NK-92 treated with Interleukin-12 subunit alpha and Interleukin-12 subunit beta, amount 100 ng/mL, for 24 hours (cell line): ENCODE measurements at regions not wholly inside any gene's neighbourhood (a gene's known extent, or its start where the extent isn't known, plus 50 kb on each side); places are given as distances from the start of the nearest gene placed in this dataset.

Source experiments
- DNase-seq: peaks from one replicate; lab custom pipeline; 2025; lab: John Stamatoyannopoulos, UW

DNA sequence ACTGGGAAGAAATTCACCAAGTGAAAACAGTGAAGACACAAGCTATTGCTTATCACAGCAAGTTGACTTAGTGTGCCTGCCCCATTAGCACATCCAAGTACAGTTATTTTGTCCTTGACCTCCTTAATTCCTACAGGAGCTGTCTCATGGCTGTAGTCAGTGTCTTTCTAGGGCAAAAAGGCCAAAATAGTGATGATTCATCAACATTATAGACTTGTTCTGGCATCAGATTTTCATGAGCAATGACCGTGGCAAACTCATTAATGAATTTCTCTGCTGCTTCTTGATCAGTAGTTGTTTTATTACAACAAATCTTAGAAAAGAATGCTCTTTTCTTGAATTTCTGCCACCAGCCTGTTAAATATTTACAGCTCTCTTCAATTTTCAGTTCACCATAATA lies 1169.3 kb upstream of the DDX18 start:
- no peak for DNase-seq

DNA sequence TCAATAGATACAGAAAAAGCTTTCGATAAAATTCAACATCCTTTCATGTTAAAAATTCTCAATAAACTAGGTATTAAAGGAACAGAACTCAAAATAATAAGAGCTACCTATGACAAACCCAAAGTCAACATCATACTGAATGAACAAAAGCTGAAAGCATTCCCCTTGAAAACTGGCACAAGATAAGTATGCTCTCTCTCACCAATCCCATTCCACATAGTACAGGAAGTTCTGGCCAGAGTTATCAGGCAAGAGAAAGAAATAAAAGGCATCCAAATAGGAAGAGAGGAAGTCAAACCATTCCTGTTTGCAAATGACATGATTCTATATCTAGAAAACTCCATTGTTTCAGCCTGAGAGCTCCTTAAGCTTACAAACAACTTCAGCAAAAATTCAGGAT lies 1145.8 kb upstream of the DDX18 start:
- DNase-seq: no peak

DNA sequence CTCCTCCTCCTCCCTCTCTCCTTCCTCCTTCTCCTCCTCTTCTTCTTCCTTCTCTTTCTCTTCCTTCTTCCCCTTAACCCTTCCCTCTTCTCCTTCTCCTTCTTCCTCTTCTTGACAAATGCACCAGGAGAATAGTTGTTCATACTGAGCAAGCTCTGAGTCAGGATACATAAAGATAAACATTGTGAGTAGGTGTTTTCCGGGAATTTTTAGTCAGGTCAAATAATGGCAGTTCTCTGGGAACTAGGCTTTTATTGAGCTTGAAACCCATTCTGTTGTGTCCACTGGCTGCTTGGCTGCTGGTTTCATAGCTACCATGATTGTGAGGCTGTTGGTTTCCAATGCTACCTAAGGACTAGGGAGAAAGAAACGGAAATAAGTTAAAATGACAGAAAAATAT lies 1144.7 kb upstream of the DDX18 start:
- no peak for DNase-seq

DNA sequence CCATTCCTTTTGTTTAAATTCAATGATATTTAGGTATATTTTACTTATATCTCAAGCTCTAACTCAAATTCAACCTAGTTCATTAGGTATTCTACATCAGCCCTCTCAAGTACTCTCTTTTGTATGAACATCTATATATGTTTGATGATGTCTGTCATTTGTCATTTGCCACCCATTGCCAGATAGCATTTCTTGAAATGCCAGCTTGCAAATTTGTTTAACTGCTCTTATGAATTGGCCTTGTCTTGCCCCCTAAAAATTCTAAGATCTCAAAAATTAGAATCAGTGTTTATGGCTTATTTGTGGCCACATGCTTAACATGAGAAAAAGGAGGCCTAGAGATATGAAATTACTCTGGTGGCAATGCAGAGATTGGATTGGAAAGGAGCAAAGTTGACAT lies 1140.3 kb upstream of the DDX18 start:
- DNase-seq: no peak

DNA sequence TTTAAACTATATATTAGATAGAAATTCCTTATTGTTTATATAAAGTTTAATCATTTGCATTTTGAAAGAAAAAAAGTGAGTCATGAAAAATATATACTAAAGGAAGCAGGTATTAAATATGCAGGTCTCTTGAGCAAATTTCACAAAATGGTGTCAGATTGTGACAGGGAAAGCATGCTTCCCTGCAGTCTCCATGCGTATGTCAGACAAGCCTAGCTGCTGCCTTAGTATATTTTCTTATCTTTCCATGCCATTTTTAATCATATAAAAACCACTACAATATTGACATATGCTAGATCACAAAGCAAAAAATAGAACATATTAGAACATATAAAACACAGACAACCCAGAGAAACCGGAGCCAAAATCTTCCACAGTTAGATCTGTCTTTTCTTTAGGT lies 1137.7 kb upstream of the DDX18 start:
- no peak for DNase-seq

DNA sequence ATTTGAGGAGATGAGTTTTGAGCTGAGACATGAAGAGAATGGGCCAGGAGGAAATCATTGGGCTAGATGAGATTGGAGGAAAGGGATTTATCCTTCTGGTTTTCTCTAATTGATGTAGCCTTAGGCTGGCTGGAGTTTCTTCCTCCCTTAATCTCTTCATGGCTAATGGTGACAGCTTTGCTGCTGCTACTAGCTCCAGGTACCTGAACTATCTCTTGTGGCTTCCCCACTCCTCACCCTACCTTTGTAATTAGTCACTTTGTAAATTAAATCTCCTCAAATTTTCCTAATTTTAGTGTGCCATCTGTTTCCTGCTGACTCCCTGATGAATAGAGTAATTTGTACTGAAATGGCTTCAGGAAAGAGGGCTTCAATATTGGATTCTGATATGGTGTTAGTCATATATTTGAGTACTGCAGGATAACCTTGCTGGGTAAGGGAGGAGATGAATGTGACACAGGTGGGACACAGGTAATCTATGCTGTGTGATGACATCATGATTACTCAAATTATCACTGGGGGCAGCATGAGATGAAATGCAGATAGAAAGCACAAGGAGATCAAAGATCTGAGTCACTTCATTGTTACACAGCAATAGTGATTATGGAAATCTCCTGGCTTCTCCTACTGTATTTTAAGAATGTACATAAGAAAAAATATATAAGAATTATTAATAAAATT lies 1134.1 kb upstream of the DDX18 start:
- no peak for DNase-seq

GRCh38 chr2:116687371-116687770 lies 1127.1 kb upstream of the DDX18 start:
- no peak for DNase-seq

- no peak for DNase-seq
These were observed 1121.5 kb upstream of the DDX18 start for GRCh38 chr2:116692988-116693387.

DNA sequence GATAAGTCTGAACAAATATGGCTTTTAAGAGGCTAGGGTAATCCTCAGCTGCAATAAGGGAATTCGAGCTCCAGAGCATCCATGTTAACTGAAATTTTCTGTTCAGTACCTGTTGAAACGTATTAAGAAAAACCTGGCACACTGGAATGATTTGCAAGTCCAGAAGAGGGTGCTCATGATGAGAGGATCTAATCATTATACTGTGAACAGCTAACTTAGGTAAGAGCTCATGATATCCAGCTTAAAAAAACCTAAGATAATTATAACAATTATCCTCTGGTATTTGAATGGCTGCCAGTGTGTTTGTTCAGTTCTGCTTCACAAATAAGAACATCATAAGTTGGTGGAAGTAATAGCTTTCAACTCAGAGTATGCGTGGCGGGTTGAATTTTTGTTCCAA lies 1118.3 kb upstream of the DDX18 start:
- no peak for DNase-seq

DNA sequence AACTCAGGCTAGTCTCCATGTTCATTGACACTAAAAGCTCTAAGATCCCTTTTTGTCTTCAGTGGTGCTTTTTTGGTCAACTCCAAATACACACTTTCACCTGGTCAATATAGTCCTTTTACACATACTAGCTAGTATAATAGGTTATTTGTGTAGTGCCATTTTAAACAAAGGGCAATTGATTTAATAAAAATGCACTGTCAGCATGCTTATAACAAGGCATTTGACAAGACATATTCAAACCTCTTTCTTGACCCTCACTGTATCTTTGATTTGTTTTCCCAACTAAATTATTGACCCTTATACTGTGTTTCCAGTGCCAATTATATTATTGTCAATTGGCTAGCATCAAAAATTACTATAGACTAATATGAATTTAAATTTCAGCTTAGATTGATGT lies 1117.6 kb upstream of the DDX18 start:
- DNase-seq: no peak

- DNase-seq: no peak
These were observed 1108.1 kb upstream of the DDX18 start for GRCh38 chr2:116706396-116706795.

- DNase-seq: no peak
These were observed 1098.5 kb upstream of the DDX18 start for GRCh38 chr2:116716038-116716437.

- DNase-seq: no peak
These were observed 1098.0 kb upstream of the DDX18 start for GRCh38 chr2:116716444-116716843.

DNA sequence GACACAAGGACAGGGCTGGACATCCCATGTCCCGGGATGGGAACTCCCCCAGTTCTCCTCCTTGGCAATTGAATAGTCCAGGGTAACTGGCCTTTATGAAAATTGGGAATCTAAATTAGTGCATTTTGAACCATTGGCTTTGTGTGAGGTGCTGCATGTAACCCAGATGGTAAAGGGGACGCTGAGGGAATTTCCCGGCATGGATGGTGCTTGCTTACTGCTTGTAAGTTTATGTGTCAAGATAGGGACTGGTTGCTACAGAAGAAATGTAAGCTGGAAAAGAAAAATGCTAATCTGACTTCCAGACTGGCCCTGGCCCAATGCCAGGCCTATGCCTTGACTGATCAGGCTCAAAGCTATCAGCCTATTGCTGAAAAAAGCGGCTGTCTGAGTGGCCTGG lies 1096.7 kb upstream of the DDX18 start:
- DNase-seq: no peak

GRCh38 chr2:116718451-116718850 lies 1096.0 kb upstream of the DDX18 start:
- no peak for DNase-seq

DNA sequence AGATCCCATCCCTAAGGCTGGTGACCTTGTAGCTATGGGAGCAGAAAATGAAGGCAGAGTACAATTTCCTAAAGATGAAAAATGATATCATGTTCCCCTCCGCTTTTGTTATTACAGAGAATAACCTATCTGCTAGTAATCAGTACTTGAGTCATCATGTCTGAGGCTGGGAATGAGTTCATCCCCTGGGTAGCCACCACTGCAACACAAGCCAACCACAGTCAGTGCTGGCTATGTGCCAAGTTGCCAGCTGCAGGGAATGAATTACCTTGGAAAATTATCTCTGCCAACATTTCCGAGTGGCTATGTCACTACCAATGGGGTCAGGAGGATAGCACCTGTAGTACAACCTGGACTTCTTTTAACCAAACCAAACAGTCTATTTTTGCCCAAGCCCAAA lies 1094.7 kb upstream of the DDX18 start:
- no peak for DNase-seq

- no peak for DNase-seq
These were observed 1089.9 kb upstream of the DDX18 start for GRCh38 chr2:116724550-116724949.

GRCh38 chr2:116732322-116732721 lies 1082.2 kb upstream of the DDX18 start:
- DNase-seq: no peak

DNA sequence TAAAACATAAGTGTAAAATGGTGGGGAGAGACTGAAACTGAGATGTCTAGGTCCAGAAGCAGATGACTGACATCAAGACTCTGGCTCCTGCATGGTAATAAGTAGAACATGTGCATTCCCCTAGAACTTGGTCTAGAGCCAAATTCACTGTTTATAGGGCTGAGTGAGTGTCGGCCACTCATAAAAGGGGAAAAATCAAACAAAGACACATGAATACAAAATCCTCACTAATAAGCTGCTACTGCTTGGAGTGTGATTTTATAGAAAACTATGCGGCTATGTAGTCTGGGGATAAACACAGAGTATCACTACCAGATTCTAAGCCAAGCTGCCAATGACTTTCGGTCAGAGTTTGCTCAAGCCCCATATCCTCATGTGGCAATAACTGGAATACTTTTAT lies 1080.8 kb upstream of the DDX18 start:
- no peak for DNase-seq

- no peak for DNase-seq
These were observed 1076.5 kb upstream of the DDX18 start for GRCh38 chr2:116737951-116738350.

GRCh38 chr2:116747103-116747502 lies 1067.4 kb upstream of the DDX18 start:
- no peak for DNase-seq

GRCh38 chr2:116749994-116750393 lies 1064.5 kb upstream of the DDX18 start:
- no peak for DNase-seq

DNA sequence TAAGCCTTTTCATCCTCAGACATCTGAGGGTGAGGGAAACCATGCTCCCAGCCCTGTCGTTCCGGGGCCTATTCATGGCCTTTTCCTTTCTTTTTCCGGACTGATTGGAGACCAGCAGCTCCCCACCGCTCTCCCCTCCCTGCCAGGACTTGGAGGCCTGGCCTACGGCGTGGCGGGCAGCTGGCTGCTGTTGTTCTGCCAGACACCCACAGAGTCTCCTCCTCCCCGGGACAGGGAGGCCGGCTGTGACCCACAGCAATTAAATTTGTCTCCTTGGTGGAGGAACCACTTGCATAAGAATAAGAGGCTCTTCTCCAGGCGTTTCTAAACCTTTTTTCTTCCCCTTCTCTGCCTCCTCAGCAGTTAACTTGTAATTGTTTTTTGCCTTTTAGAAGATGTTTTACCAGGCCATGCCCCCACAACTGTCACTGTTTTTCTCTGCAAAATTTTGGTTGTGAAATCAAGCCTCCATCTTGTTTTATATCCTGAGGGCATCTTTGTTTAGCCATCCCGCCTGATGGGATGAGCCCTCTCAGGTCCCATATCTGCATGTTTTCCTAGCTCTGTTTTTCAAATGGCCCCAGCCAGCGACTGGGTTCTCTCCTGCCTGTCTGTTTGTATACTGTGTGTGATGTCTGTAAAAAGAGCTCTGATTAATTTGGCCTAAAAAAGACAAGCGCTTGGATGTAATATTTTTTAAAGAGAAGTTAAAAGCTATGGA lies 1060.0 kb upstream of the DDX18 start:
- no peak for DNase-seq

DNA sequence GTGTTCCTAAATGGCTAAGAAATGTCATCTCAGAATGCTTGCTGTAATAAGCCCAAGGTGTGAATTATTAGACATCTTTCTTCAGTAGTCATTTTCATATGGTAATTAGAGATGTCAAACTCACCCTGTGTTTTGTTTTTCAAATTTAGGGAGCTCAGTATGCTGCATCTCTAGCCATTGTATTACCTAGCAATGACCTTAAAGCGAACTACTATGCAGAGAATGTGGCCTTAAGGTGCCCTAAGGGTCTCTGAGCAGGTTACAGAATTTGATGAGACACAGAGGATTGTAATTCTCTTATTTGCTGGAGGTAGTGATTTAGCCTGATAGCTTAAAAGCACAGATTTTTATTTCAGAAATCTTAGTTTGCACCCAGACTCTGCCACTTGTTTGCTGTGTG lies 1052.6 kb upstream of the DDX18 start:
- no peak for DNase-seq
